A673 (cell line): ENCODE measurements at regions not wholly inside any gene's neighbourhood (a gene's known extent, or its start where the extent isn't known, plus 50 kb on each side); places are given as distances from the start of the nearest gene placed in this dataset.

Experiments used
- CTCF ChIP-seq: fragments of 300-800, 200-600 bp; sonication (generic); conservative IDR thresholded peaks from 2 replicates; pipeline ENCODE4 v1.5.1; 2017; ENCODE audit warnings: low read depth, mild to moderate bottlenecking, antibody characterized with exemption, low read length, moderate library complexity, mixed read lengths
- EZH2 ChIP-seq: fragments of 200-600 bp; sonication (generic); IDR thresholded peaks from 2 replicates; pipeline ENCODE4 v1.6.1; 2017; ENCODE audit warnings: borderline replicate concordance, low read depth, mild to moderate bottlenecking, mixed read lengths, antibody characterized with exemption, low read length; ENCODE audit not compliant: poor library complexity, severe bottlenecking

GRCh38 chr4:108263057-108263456, 94.3 kb upstream of the LEF1 start:
- no peak for TF ChIP-seq CTCF
- TF ChIP-seq EZH2: no peak
